K562 (cell line): ENCODE measurements at regions not wholly inside any gene's neighbourhood (a gene's known extent, or its start where the extent isn't known, plus 50 kb on each side); places are given as distances from the start of the nearest gene placed in this dataset.

Experiments used
- CTCF ChIP-seq, 3 experiments: IDR thresholded peaks in 2 of 3; conservative IDR thresholded peaks in 1 of 3; 2 replicates each; pipeline ENCODE4 v1.5.1; 2011 to 2012; ENCODE audit warnings: low read length in 3 of 3, mild to moderate bottlenecking in 3 of 3, control low read depth in 2 of 3, improper control_type of control experiment in 1 of 3, inconsistent platforms in 1 of 3, low read depth in 1 of 3, mixed read lengths in 1 of 3, moderate library complexity in 1 of 3; ENCODE audit not compliant: insufficient read depth in 2 of 3
- NR2C2 ChIP-seq, 2 experiments: fragments of 200-800 bp in 1 of 2; sonication (Bioruptor generic) in 1 of 2; sonication (generic) in 1 of 2; formaldehyde crosslinking in 1 of 2; IDR thresholded peaks; 2 replicates each; pipeline versions ENCODE4 v1.6.1 to v1.8.0; 2016 to 2022; ENCODE audit warnings: mild to moderate bottlenecking in 1 of 2, missing compliant biosample characterization in 1 of 2, missing genetic modification characterization in 1 of 2, missing genetic modification reagents in 1 of 2
- POLR2AphosphoS5 ChIP-seq: IDR thresholded peaks from 2 replicates; pipeline ENCODE4 v1.6.1; 2011; ENCODE audit warnings: mild to moderate bottlenecking, low read depth, low read length, moderate library complexity; ENCODE audit not compliant: control insufficient read depth, insufficient read depth
- RB1 ChIP-seq: fragments of 450-650 bp; IDR thresholded peaks from 2 replicates; pipeline ENCODE4 v1.6.1; 2017; ENCODE audit warnings: low read depth, mild to moderate bottlenecking
- TEAD2 ChIP-seq: fragments of 450-650 bp; IDR thresholded peaks from 2 replicates; pipeline ENCODE4 v1.6.1; 2016; ENCODE audit warnings: missing genetic modification characterization, control low read depth, missing compliant biosample characterization
- YY1 ChIP-seq, 3 experiments: IDR thresholded peaks; 2 replicates each; pipeline ENCODE4 v1.6.1; 2011; ENCODE audit warnings: low read length in 2 of 3, mild to moderate bottlenecking in 2 of 3, moderate library complexity in 2 of 3, borderline replicate concordance in 1 of 3, control low read depth in 1 of 3, low read depth in 1 of 3; ENCODE audit not compliant: insufficient read depth in 3 of 3, insufficient replicate concordance in 2 of 3, control insufficient read depth in 1 of 3, insufficient read length in 1 of 3; ENCODE audit errors: extremely low read depth in 1 of 3
- ZNF592 ChIP-seq: fragments of 450-650 bp; IDR thresholded peaks from 2 replicates; pipeline ENCODE4 v1.6.1; 2017; ENCODE audit warnings: antibody characterized with exemption, mild to moderate bottlenecking
- TF ChIP-seq, protein P1 (sequence below): sonication (generic); formaldehyde crosslinking; IDR thresholded peaks from 2 replicates; pipeline ENCODE4 v1.5.0; 2020; ENCODE audit warnings: missing genetic modification reagents
- TF ChIP-seq, protein P2 (sequence below): fragments of 450-650 bp; IDR thresholded peaks from 2 replicates; pipeline ENCODE4 v1.6.1; 2017; ENCODE audit warnings: mild to moderate bottlenecking, moderate library complexity

DNA sequence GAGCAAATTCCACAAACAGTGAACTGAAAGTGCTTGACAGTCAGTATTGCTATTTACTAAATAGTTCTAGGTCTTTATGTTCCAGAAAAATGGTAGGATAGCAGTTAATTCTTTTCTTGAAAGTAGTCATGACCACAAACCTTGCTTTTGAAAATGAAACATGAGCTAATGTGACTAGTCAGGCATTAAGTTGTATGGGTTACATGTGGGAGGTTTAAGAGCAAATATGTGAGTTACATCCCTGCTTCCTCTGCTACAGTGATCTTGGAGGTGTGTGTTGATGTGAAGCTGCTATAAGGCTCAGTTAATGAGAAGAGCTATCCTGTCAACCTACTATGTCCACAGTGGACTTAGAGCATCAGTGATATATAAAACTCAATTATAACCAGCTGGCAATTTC is 741.6 kb downstream of the FSCB start:
- TF ChIP-seq YY1 (IDR thresholded peaks at IDR 0.05; ENCODE audit: borderline replicate concordance in 1 of 3, control insufficient read depth in 1 of 3, extremely low read depth in 1 of 3, insufficient read depth in 3 of 3, insufficient read length in 1 of 3, insufficient replicate concordance in 2 of 3, low read depth in 1 of 3, low read length in 2 of 3) (no peak), CTCF (IDR thresholded peaks at IDR 0.05 in 2 of 3, conservative IDR thresholded peaks at IDR 0.05 in 1 of 3; ENCODE audit: insufficient read depth in 2 of 3, low read depth in 1 of 3, low read length in 3 of 3) (no peak), RB1 (no peak), TEAD2 (tag) (no peak), NR2C2 (CRISPR knock-in tag; IDR thresholded peaks at IDR 0.05) (no peak), NR2C2 (tag; IDR thresholded peaks at IDR 0.05) (no peak), POLR2AphosphoS5 (no peak), ZNF592 (no peak)
- TF ChIP-seq, protein P1, sequence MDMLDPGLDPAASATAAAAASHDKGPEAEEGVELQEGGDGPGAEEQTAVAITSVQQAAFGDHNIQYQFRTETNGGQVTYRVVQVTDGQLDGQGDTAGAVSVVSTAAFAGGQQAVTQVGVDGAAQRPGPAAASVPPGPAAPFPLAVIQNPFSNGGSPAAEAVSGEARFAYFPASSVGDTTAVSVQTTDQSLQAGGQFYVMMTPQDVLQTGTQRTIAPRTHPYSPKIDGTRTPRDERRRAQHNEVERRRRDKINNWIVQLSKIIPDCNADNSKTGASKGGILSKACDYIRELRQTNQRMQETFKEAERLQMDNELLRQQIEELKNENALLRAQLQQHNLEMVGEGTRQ (CRISPR knock-in tag), result no peak
- TF ChIP-seq, protein P2, sequence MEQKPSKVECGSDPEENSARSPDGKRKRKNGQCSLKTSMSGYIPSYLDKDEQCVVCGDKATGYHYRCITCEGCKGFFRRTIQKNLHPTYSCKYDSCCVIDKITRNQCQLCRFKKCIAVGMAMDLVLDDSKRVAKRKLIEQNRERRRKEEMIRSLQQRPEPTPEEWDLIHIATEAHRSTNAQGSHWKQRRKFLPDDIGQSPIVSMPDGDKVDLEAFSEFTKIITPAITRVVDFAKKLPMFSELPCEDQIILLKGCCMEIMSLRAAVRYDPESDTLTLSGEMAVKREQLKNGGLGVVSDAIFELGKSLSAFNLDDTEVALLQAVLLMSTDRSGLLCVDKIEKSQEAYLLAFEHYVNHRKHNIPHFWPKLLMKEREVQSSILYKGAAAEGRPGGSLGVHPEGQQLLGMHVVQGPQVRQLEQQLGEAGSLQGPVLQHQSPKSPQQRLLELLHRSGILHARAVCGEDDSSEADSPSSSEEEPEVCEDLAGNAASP, result no peak
